Stromal cell of bone marrow (primary cell): ENCODE measurements at regions not wholly inside any gene's neighbourhood (a gene's known extent, or its start where the extent isn't known, plus 50 kb on each side); places are given as distances from the start of the nearest gene placed in this dataset.

Experiments
- DNase-seq: peaks from one replicate; pipeline ENCODE4 v3.0.0-alpha.2; 2012; ENCODE audit warnings: low read depth

DNA sequence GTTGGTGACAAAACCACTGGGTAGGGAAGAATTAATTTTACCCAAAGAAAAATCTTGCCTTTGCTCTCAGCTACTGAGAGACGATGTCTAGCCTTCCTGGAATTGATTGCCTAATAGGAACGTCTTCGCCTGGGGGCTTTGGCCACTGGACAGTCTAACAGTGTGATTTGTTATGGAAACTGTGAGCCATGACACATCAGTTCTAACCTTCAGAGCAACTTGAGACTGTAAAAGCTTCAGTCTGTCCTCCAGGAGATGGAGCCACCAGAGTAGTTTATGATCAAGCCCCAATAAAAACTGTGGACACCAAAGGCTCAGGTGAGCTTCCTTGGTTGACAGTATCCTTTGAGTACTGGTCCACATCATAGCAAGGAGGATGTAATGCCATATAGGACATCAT is 235.8 kb upstream of the TMCO5A start:
- no peak for DNase-seq

DNA sequence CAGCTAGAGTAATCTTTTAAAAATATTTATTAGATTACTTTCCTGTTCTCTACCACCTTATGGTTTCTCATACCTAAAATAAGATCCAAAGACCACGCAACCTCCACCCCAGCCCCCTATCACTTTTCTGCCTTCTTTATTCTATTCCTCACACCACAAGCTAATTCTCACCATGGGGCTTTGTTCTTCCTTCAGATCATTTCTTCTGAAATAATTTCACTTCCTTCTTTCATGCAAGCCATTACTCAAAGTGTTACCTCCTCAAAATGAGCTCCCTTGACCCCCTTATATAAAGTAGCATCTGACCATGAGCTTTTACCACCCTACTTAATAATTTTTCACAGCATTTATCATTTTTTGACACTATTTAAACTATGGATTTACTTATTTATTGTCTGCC is 233.2 kb upstream of the TMCO5A start:
- no peak for DNase-seq

DNA sequence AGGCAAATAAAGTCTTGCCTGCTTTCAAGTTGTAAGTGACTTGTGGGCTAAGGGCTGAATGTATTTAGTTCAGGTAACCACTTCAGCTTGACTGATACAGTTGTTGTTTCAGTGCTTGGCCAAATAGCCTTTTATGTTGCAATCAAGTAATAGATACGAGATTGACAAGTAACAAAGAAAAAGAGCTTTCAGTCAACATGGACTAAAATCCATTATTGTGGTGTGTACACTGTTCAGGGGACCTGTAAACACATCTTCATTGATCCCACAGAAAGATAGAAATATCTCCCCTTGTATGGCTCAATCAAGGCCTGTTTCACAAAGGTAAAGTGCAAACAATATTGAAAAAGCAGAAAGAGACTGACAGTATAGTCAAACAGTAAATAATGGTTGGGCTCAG is 224.8 kb upstream of the TMCO5A start:
- no peak for DNase-seq

DNA sequence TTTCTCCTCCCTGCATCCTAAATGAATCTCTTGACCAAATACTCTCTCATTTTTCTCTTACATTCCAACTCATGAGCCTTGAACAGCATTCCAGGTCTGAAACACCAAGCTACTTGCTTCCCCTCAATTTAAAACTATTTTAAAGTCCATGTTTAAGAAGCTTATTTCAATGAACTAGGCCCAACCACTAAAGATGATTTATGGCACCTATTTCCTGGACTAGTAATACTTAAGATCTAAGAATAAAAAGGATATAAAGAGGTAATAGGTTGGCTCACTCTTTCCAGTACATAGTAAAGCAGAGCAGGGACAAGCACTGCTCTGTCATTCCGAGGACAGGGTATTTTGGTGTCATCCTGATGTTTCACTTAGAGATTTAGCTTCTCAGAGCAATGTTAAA is 219.3 kb upstream of the TMCO5A start:
- no peak for DNase-seq

DNA sequence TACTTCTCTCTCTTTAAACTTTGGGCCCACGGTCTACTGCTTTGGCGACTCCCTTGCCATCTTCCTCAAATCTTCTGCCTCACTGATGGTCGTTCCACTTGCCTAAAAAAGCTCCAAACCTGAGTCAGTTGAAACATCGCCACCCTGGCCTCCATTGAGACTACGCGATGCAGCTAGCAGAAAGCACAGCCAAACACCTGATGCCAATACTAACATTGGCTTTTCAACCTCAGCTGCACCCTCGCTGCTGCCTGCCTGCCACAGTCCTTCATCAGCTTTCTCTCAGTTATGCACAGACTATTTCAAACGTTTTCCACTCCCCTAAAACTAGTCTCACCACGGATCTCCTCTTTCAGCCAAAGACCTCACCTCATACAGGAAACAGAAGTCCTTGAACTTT is 214.2 kb upstream of the TMCO5A start:
- no peak for DNase-seq

DNA sequence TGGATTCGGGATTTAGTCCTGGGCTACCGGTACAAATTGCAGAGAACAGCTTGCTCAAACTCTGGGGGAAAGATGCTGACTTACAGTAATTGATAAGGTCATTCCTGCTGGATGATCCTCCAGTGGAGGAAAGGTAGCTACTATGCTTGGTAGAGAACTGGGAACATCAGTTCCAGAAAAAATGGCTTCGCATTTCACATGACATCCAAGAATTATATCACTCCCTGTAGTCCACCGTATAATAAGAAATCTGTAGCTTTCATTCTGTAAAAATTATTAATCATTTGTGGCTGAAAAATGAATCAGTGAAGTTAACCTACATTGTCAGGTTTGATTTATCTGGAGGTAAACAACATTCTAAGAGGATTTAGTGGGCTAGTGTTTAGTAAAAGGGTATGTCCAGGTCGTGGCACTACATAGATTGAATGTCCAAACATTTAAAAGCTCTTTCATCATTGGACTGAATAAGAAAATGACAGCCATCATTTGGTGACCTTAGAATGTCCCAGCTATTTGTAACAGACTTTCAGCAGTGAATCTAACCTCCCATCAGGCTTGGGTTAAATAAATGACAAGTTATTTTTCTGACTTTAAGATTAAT is 203.2 kb upstream of the TMCO5A start:
- no peak for DNase-seq

DNA sequence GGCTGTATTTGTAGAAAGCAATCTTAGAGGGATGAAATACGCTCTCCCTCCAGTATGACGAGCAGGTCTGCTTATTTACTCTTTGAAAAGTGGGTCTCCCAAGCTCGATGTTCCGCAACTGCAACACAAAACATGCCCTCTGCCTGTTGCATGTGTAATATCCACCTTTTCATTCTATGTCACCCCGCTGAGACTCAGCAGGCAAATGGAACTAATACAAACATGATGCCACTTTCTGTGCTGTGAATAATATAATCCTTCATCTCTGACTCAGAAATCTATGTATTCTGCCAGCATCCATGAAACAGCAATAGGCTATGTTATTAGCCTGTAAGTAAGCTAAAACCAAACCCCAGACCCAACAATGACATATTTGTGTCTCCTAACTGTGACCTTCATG is 200.8 kb upstream of the TMCO5A start:
- DNase-seq, result no peak

DNA sequence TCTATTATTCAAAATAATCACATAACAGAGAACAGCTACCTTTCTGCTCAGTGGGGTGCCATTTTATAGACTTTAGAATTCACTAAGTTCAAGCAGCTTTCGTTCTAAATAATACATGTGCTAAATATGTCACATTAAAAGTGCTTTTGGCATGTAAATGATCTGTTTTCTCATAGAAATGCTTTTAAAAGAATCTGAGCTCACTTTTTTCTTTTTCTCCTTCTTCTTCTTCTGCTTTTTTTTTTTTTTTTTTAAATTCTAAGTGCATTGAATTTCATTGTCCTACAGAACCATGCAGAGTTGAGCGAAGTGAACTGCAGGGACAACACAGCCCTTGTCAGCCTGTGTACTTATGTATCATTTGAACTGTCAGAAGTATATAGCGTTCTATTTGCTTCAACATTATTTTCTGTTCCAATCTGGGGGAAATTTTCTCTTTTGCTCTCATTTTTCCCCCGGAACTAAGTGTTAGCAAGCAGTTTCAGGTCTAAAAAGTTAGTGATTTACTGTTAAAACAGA is 193.8 kb upstream of the TMCO5A start:
- no peak for DNase-seq

DNA sequence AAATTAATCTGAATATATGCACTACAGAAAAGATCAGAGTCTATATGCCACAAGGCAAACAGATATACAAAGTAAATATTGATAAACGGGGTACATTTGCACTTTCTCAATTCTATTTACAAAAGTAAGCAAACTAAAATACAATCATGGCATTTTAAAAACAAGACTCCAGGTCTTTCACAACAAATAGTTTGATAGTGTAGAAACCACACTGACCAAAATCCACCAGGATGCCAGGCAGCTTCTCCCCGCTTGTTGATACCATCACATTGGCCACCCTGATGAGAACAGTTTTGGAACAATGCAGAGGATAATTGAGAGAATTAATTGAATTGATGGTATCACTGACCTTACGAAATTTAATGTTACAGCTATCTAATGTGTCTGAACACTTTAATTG is 190.6 kb upstream of the TMCO5A start:
- no peak for DNase-seq

DNA sequence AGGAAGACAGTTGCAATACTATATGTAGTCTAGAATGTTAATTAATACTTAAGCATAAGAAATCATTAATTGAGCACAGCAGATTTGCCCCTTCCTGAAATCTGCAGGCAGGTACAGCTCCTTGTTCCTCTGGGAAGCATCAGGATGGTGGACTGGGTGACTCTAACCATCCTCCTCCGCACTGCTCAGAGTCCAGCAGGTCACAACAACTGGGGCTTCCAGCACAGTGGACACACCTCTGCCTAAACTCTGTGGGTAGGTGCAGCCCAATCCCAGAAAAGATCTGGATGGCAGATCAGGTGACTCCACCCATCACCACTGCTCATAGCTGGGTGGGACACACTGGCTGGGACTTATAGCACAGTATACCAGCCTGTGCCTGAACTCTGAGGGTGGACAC is 189.9 kb upstream of the TMCO5A start:
- no peak for DNase-seq

DNA sequence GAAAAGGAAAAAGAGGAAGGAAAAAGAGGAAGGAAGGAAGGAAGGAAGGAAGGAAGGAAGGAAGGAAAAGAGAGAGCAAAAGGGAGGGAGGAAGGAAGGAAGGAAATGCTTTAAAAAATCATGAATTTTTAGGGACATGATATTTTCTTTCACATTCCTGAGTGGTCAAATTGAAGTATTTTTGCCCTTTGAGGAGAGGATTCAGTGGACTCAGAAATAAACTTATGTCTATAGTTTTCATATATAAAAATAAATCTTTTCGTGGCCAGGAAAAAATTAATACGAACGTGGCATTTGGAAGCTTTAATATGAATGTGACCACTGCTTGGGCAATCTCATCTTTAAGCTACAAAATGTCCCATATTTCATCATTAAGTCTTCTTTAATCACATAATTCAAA is 183.0 kb upstream of the TMCO5A start:
- DNase-seq, result no peak

DNA sequence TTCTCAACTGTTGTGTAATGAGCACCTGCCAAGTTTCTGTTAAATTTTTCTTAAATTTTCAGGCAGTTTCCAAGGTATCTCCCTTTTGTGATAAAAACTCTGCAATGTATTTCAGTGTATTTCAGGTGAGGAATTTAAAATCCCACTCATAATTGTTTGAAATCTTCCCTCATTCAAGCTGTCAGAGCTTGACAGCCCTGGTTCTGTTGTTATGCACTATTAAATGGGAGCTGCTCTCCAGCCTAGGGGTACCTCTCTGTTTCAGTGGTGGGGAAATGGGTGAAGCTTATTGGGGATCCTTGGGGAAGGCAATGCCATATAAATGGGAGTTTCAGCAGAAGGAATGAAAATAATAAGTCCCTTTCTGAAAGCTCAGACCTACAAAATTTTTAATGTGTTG is 178.0 kb upstream of the TMCO5A start:
- DNase-seq, result no peak

DNA sequence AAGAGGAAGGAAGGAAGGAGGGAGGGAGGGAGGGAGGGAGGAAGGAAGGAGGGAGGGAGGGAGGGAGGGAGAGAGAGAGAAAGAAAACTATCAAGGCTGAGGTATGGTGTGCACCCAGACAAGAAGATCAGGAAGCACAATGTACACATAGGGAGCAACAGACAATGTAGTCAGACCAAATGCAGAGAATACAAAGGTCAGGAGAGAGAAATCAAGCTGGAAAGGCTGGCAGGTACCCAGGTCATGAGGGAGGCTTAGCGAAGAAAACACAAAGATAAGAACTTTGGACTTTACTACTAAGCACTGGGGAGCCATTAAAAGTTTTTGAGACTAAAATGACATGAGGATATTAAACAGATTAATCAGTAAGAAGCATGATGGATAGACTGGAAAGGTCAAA is 176.0 kb upstream of the TMCO5A start:
- no peak for DNase-seq

DNA sequence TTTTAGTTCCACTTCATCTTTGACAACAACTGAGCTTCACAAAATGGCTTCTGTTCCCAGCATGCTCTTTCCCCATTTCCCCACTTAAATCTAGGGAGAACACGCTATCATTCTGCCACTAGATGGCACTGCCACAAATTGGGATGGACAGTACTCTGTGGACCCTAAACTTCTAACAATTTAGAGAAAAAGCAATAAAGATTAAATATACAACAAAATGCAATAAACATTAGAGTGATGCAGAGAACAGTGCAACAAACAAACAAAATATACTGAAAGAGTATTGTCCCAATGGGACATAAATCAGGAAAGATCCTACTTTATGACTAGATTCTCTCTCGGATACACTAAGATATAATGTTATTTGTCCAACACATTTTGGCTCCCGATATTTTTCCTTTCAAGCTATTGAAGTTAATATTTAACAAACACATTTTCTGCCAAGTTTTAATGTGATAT is 169.7 kb upstream of the TMCO5A start:
- DNase-seq, result peak; percentile 53

DNA sequence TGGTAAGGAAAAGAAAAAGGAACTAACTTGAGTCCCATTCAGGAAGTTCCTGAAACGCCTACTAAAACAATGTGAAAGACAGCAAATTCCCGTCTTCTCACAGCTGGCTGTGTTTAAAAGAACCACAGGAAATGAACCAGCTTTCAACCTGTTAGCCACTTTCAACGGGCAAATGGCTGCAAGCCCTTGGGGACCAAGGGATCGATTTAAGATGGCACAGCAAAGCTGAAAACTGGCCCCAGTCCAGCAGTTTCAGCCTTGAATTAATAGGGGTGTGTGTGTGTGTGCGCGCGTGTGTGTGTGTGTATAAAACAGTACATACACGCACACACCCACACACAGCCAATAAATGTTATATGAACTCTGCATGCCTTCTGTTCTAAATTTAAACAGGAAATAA is 168.7 kb upstream of the TMCO5A start:
- no peak for DNase-seq

DNA sequence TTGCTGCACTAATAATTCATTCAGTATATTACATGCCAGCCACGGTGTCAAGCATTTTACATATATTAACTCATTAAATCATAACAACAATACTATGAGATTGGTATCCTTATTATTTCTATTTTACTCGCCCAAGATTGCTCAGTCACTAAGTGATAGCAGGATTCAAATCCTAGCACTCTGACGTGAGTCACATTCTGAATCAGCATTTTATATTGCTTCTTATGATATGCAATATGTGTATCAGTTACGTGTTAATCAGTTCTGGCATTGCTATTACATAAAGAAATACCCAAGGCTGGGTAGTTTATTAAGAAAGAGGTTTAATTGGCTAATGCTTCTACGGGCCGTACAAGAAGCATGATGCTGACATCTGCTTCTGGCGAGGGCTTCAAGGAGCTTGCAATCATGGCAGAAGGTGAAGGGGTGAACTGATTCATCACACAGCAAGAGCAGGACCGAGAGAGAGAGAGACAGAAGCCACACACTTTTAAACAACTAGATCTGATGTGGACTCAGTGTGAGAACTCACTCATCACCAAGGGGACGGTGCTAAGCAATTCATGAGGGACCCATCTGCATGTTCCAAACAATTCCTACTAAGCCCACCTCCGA is 166.5 kb upstream of the TMCO5A start:
- DNase-seq, result no peak

DNA sequence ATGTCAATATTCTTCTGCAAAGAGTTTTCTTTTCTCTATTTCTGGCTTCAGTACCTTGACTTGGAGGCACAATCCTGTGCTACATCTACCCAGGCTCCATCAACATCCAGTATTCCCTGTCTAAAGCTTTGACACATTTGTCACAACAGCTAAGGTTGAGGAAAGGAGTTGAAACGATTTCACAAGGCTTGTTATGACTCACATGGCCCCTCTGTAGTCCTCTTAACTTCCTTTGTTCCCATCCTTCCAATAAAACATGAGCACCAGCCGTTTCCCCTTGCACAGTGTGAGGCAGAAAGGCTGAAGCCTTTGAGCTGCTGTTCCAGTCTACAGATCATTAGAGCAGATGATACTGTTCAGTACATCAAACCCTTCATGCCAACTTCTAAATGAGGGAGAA is 163.0 kb upstream of the TMCO5A start:
- no peak for DNase-seq

DNA sequence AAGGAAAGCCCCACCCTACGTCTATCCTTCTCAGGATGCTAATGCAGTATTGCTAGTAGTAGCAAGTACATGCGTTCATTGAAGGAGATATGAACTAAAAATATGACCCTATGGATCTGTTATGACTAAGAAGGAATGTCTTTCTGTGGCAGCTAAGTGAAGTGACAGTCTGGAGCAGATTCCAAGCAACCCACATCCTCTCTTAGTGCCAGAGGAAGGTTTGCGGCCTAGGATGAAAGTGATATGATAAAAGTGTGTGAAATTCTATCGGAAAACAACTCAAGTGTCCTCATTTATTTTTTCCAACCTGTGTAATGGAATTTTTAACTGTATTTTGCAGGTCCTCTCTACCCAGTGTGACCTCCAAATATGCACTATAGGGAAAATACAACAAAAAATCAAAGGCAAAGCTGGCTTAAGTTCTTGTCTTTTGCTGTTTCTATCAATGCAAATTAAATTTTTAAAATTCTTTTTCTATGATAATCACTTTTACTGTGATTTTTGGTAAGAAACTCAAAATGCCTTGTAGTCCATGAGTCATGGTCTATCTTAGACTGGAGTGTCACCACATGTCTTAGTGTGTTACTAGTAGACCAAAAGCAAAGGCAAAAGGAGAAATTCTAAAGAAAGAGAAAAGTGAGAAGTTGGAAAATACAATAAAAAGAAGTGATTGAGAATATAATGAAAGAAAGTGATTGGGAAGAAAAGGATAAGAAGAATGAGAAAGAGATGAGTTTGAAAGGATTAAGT is 161.2 kb upstream of the TMCO5A start:
- peak; percentile 54 for DNase-seq

DNA sequence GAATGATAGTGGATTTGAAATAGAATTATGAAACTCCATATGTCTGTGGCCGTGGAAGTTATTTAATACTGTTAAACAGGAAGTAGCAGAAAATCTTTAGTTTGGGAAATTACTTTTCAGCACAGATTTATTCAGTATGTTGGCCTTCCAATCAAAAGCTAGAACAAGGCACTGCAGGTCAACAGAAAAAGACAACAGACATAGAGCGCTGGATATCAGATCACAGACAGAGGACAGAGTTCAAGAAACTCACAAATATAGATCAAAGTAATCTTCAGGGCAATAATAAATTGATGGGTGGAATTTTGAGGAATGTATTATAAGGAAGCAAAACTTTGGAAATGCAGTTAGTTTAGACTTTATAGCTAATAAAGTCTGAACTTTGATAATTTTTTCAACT is 159.5 kb upstream of the TMCO5A start:
- DNase-seq, result no peak

DNA sequence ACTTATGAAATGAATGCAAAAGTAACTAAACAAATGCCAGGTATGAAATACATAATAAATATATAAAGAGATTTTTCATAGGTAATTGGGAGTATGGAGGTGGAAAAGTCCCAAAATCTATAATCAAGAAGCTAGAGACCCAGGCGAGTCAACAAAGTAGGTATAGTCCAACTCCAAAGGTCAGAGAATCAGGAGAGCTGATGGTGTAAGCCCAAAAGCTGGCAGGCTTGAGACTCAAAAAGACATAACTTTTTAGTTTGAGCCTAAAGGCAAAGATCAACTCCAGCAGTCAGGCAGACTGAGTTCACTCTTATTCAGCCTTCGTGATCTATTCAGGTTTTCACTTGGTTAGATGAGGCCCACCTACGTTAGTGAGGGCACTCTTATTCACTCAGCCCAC is 157.4 kb upstream of the TMCO5A start:
- DNase-seq, result no peak

DNA sequence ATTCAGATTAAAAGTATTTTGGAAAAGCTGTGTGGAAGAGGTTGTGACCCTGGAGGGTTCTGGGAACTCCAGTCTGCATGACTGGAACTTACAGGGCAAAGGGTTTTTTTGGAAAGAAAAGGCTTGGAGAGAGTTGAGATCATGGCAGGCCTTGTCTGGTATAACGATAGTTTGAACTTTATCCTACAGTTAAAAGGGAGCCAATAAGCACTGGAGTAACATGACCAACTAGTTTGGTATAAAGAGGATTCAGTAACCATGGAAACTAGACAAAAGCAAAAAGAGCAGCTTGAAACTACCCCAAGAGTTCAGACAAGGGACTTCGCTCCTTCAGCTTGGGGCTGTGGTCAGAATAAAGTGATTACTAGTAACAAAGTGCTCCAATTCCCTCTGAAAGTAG is 151.2 kb upstream of the TMCO5A start:
- peak; percentile 25 for DNase-seq

DNA sequence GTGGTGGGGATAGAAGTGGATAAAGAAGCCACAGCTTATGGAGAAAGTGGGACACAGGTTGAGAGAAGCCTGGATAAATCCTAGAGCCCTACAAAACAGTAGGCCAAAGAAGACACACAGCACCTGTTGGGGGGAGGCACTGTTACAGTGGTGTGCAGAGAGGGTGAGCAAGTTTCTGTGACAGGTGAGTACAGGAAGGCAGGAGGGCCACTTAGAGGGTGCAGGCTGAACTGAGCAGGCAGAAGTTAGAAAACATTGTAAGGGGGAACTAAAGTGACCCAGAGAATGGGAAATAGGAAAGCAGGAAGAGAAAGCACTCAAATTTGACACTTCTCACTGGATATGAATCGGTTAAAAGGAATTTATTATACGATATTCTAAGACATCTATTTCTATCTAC is 146.1 kb upstream of the TMCO5A start:
- DNase-seq, result no peak

DNA sequence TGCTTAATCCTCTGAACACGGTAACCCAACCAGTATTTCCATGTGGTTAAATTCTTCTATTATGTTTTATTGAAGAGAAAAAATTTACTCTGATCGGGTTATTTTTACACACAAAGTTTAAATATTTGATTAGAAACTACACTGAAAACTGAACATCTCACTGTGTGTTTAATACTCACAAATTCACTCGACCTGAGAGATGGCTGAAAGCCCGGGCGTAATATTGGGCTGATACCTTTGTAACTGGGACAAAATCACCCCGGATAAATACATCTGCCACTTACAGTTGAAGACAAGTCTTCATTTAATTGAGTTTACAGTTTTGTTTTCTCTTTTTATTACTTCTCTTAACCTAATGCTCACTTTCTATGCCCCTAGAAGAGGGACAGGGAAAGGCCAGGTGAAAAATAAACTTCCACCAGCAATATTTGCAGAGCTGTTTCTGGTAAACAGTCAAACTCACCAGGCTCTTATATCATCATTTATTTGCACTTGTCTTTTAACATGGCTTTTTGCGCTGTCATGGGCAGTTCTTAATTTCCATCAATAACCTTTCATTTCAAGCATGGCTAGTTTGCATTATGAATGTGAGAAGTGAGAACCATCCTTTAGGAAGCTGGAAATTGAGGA is 145.6 kb upstream of the TMCO5A start:
- no peak for DNase-seq
